ENCODE measurements at regions not wholly inside any gene's neighbourhood (a gene's known extent, or its start where the extent isn't known, plus 50 kb on each side); places are given as distances from the start of the nearest gene placed in this dataset.
A peak's percentile ranks its signal among the peaks of the same experiment; 100 is the strongest.

GRCh38 chr10:21078410-21079329 lies 181.6 kb upstream of the NEBL start:
- Histone ChIP-seq H3K36me3 (no peaks in the 10 kb centered on the region), H3K27ac (no peak overlapping the region), H3K4me3 (no peak overlapping the region), H3K4me1 (peaks cover 0 to 7% (median 2%) of the 10 kb centered on the region in 4 donors), H3K27me3 (no peaks in the 10 kb centered on the region), H3K9me3 (no peaks in the 10 kb centered on the region)
- peak in 1 of 3 donors; percentile 31 for TF ChIP-seq POLR2AphosphoS5 (IDR thresholded peaks at IDR 0.05)
- TF ChIP-seq CTCF (IDR thresholded peaks at IDR 0.05), result peak in 5 of 7 experiments; percentile 46 to 71 (median 63)
- TF ChIP-seq POLR2A (IDR thresholded peaks at IDR 0.05), result no peak
- WGBS, 5 donors, result 44 to 56% (median 53%) methylated on average over 6 of the region's 6 CpGs
- peak; percentile 64 to 90 for DNase-seq
- intact Hi-C loops (cut with DNase I; ENCODE audit: low total_unique reads), result loop anchor here (5.0 kb wide), 1 partner anchor 189 kb away; no protein-coding TSS in a partner anchor

GRCh38 chr10:21077681-21078080 lies 180.6 kb upstream of the NEBL start:
- TF ChIP-seq POLR2A (IDR thresholded peaks at IDR 0.05) (no peak), POLR2AphosphoS5 (IDR thresholded peaks at IDR 0.05) (no peak), CTCF (IDR thresholded peaks at IDR 0.05) (no peak)
- no peak for DNase-seq
- Histone ChIP-seq H3K27ac (no peak overlapping the region), H3K4me3 (no peak overlapping the region), H3K36me3 (no peaks in the 10 kb centered on the region), H3K4me1 (peaks cover 0 to 7% (median 2%) of the 10 kb centered on the region in 4 donors), H3K9me3 (no peaks in the 10 kb centered on the region), H3K27me3 (no peaks in the 10 kb centered on the region)
- 62 to 71% (median 70%) methylated on average over 5 of the region's 5 CpGs for WGBS, 5 donors
- intact Hi-C loops (cut with DNase I; ENCODE audit: low total_unique reads), result loop anchor here (5.0 kb wide), 1 partner anchor 190 kb away; no protein-coding TSS in a partner anchor

GRCh38 chr10:21076381-21076780 lies 179.3 kb upstream of the NEBL start:
- peaks cover 0 to 7% (median 2%) of the 10 kb centered on the region in 4 donors for H3K4me1 ChIP-seq
- TF ChIP-seq POLR2A (IDR thresholded peaks at IDR 0.05) (no peak), EP300 (IDR thresholded peaks at IDR 0.05) (no peak), CTCF (IDR thresholded peaks at IDR 0.05) (no peak), POLR2AphosphoS5 (IDR thresholded peaks at IDR 0.05) (no peak)
- 49 to 88% (median 81%) methylated on average over 2 to 4 of the region's 4 CpGs for WGBS, 5 donors
- no peak overlapping the region for H3K4me3 ChIP-seq
- intact Hi-C loops (cut with DNase I; ENCODE audit: low total_unique reads), result loop anchor here (5.0 kb wide), 1 partner anchor 191 kb away; no protein-coding TSS in a partner anchor
- no peaks in the 10 kb centered on the region for H3K9me3 ChIP-seq
- no peak overlapping the region for H3K27ac ChIP-seq
- H3K36me3 ChIP-seq, result no peaks in the 10 kb centered on the region
- DNase-seq, result no peak
- H3K27me3 ChIP-seq, result no peaks in the 10 kb centered on the region

DNA sequence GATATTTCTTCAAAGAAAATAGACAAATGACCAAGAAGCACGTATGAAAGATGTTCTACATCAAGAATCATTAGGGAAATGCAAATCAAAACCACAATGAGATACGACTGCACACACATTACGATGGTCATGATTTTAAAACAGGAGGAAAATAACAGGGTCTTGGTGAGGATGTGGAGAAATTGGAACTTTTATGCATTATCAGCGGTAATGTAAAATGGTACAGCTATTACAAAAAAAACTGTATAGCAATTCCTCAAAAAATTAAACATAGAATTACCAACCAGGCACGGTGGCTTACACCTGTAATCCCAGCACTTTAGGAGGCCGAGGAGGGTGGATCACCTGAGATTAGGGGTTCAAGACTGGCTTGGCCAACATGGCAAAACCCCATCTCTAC lies 178.8 kb upstream of the NEBL start:
- intact Hi-C loops (cut with DNase I; ENCODE audit: low total_unique reads), result loop anchor here (5.0 kb wide), 1 partner anchor 191 kb away; no protein-coding TSS in a partner anchor
- H3K4me1 ChIP-seq, result peaks cover 0 to 7% (median 2%) of the 10 kb centered on the region in 4 donors

More for the DNA sequence above, 178.8 kb upstream of the NEBL start:
- 87 to 92% (median 91%) methylated on average over 6 of the region's 6 CpGs for WGBS, 5 donors
- Histone ChIP-seq H3K27me3 (no peaks in the 10 kb centered on the region), H3K9me3 (no peaks in the 10 kb centered on the region), H3K27ac (no peak overlapping the region), H3K36me3 (no peaks in the 10 kb centered on the region), H3K4me3 (no peak overlapping the region)
- TF ChIP-seq POLR2AphosphoS5 (IDR thresholded peaks at IDR 0.05) (no peak), EP300 (IDR thresholded peaks at IDR 0.05) (no peak), POLR2A (IDR thresholded peaks at IDR 0.05) (no peak), CTCF (IDR thresholded peaks at IDR 0.05) (no peak)
- DNase-seq, result no peak

Measured in stomach (tissue), 8 donors.